Spinal cord (tissue), 9 donors: ENCODE measurements at regions not wholly inside any gene's neighbourhood (a gene's known extent, or its start where the extent isn't known, plus 50 kb on each side); places are given as distances from the start of the nearest gene placed in this dataset.
"Not testable (repeated sequence)": the region's sequence is repeated elsewhere in the genome, so short reads cannot be mapped to it uniquely, and the experiment has no call there.

Source experiments
- DNase-seq, 6 donors: peaks; one replicate each; pipeline versions ENCODE4 v3.0.0 to v3.0.0-alpha.2; 2013 to 2015; ENCODE audit warnings: low spot score in 6 of 6, low read depth in 4 of 6
- H3K27ac ChIP-seq: one replicate; pipeline ENCODE4 v1.5.1; 2013; ENCODE audit warnings: low read depth, low read length, control low read depth
- H3K27me3 ChIP-seq: one replicate; pipeline ENCODE4 v1.6.1; 2013; ENCODE audit warnings: low read length; ENCODE audit not compliant: control insufficient read depth, insufficient read depth
- H3K36me3 ChIP-seq: one replicate; pipeline ENCODE4 v1.6.1; 2013; ENCODE audit warnings: low read length; ENCODE audit not compliant: control insufficient read depth, insufficient read depth
- H3K4me1 ChIP-seq: one replicate; pipeline ENCODE4 v1.6.1; 2013; ENCODE audit warnings: low read length; ENCODE audit not compliant: control insufficient read depth, insufficient read depth
- H3K4me3 ChIP-seq: one replicate; pipeline ENCODE4 v1.5.1; 2013; ENCODE audit warnings: low read depth, low read length, control low read depth
- H3K9me3 ChIP-seq: one replicate; pipeline ENCODE4 v1.6.1; 2013; ENCODE audit warnings: low read length; ENCODE audit not compliant: control insufficient read depth, insufficient read depth
- WGBS: methylation state at CpG from one replicate; pipeline ENCODE4 v1.1.5; 2013; ENCODE audit warnings: missing lambda C conversion rate; ENCODE audit not compliant: insufficient coverage; 5-methylcytosine and 5-hydroxymethylcytosine counted together
- donor health status: healthy.

GRCh38 chrX:151113200-151113599, 63.2 kb upstream of the GPR50 start:
- no CpG with 5 or more reads among the region's 3 CpGs for WGBS
- not testable (repeated sequence) for H3K9me3 ChIP-seq, H3K36me3 ChIP-seq, H3K27ac ChIP-seq, H3K4me3 ChIP-seq, DNase-seq, H3K4me1 ChIP-seq, H3K27me3 ChIP-seq
